Breast epithelium (tissue), 4 donors: ENCODE measurements at regions not wholly inside any gene's neighbourhood (a gene's known extent, or its start where the extent isn't known, plus 50 kb on each side); places are given as distances from the start of the nearest gene placed in this dataset.

Source experiments
- DNase-seq, 2 donors: peaks; one replicate each; pipeline ENCODE4 v3.0.0-alpha.2; 2019; ENCODE audit warnings: low spot score in 2 of 2
- H3K27ac ChIP-seq, 2 donors: fragments of 200-600 bp; sonication (generic) in 1 of 2; one replicate each; pipeline ENCODE4 v1.5.1; 2016 to 2019; ENCODE audit warnings: mild to moderate bottlenecking in 1 of 2
- H3K27me3 ChIP-seq, 2 donors: fragments of 200-600 bp; sonication (generic) in 1 of 2; one replicate each; pipeline versions ENCODE4 v1.5.1 to v1.6.0; 2017 to 2019; ENCODE audit warnings: control low read depth in 1 of 2, mild to moderate bottlenecking in 1 of 2
- H3K36me3 ChIP-seq: fragments of 200-600 bp; one replicate; pipeline ENCODE4 v1.5.1; 2019
- H3K4me1 ChIP-seq, 2 donors: fragments of 200-600 bp; sonication (generic); one replicate each; pipeline ENCODE4 v1.5.1; 2016 to 2019; ENCODE audit warnings: control low read depth in 1 of 2
- H3K4me3 ChIP-seq, 3 donors: fragments of 200-600 bp; sonication (generic); 1 replicate in 2 of 3; 2 replicates in 1 of 3; pipeline ENCODE4 v1.5.1; 2016 to 2019; ENCODE audit warnings: mild to moderate bottlenecking in 3 of 3, moderate library complexity in 2 of 3
- H3K9me3 ChIP-seq, 2 donors: fragments of 200-600 bp; sonication (generic) in 1 of 2; one replicate each; pipeline ENCODE4 v1.5.1; 2016 to 2019; ENCODE audit warnings: control low read depth in 1 of 2
- POLR2A ChIP-seq: fragments of 450-650 bp; IDR thresholded peaks from one replicate; pipeline ENCODE4 v1.6.1; 2016; ENCODE audit warnings: antibody characterized with exemption, mild to moderate bottlenecking, moderate library complexity
- POLR2AphosphoS5 ChIP-seq, 3 donors: sonication (generic); formaldehyde crosslinking; IDR thresholded peaks; one replicate each; pipeline ENCODE4 v1.6.1; 2017; ENCODE audit warnings: antibody characterized with exemption in 3 of 3
- intact Hi-C: fragments of 100-400 bp; cut with DNase I; formaldehyde crosslinking; loops from one replicate; pipeline ENCODE4 v1.15.1; 2023; ENCODE audit warnings: low total_unique reads
- TF ChIP-seq, protein P1 (sequence below), 3 donors: fragments of 450-650 bp; IDR thresholded peaks; one replicate each; pipeline ENCODE4 v1.5.1; 2016 to 2017; ENCODE audit warnings: antibody characterized with exemption in 3 of 3, mild to moderate bottlenecking in 3 of 3, moderate library complexity in 3 of 3

DNA sequence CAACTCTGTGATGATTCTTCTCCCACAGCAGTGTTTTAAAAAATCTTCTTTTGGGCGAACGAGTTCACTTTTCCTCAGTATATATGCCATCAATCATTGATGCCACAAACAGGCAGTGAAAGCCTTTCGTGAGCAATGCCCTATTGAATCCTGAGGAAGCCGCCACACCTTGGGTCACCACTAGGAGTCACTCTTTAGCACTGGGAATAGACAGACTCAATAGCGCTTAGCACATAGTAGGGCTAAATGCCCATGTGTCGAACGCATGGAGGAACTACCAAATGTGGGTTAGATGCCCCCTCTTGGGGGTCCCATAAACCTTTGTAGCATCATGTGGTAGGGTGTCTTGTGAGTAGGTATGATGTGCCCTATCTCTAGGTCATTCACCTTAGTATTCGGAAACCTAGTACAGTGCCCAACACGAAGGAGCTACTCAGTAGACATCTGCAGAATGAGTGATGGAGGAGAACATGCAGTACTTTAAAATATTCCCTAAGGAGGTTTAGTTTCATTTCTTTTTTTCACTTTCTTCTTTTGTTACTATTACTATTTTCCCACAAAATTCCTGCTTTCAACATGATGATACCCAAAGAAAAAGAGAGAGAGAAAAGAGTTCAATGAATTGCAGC, 603.7 kb downstream of the BNC2 start:
- no peaks in the 10 kb centered on the region for H3K27me3 ChIP-seq
- peaks cover 0 to 8% of the 10 kb centered on the region in 2 donors for H3K9me3 ChIP-seq
- H3K27ac ChIP-seq = no peak overlapping the region
- TF ChIP-seq, protein P1, sequence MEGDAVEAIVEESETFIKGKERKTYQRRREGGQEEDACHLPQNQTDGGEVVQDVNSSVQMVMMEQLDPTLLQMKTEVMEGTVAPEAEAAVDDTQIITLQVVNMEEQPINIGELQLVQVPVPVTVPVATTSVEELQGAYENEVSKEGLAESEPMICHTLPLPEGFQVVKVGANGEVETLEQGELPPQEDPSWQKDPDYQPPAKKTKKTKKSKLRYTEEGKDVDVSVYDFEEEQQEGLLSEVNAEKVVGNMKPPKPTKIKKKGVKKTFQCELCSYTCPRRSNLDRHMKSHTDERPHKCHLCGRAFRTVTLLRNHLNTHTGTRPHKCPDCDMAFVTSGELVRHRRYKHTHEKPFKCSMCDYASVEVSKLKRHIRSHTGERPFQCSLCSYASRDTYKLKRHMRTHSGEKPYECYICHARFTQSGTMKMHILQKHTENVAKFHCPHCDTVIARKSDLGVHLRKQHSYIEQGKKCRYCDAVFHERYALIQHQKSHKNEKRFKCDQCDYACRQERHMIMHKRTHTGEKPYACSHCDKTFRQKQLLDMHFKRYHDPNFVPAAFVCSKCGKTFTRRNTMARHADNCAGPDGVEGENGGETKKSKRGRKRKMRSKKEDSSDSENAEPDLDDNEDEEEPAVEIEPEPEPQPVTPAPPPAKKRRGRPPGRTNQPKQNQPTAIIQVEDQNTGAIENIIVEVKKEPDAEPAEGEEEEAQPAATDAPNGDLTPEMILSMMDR (IDR thresholded peaks at IDR 0.05) = no peak
- TF ChIP-seq POLR2AphosphoS5 (IDR thresholded peaks at IDR 0.05) (no peak), POLR2A (no peak)
- H3K36me3 ChIP-seq = no peaks in the 10 kb centered on the region
- H3K4me1 ChIP-seq = no peaks in the 10 kb centered on the region
- peak overlapping the region in 1 of 3 donors; percentile 28 for H3K4me3 ChIP-seq
- intact Hi-C loops = no loop called here
- no peak for DNase-seq

DNA sequence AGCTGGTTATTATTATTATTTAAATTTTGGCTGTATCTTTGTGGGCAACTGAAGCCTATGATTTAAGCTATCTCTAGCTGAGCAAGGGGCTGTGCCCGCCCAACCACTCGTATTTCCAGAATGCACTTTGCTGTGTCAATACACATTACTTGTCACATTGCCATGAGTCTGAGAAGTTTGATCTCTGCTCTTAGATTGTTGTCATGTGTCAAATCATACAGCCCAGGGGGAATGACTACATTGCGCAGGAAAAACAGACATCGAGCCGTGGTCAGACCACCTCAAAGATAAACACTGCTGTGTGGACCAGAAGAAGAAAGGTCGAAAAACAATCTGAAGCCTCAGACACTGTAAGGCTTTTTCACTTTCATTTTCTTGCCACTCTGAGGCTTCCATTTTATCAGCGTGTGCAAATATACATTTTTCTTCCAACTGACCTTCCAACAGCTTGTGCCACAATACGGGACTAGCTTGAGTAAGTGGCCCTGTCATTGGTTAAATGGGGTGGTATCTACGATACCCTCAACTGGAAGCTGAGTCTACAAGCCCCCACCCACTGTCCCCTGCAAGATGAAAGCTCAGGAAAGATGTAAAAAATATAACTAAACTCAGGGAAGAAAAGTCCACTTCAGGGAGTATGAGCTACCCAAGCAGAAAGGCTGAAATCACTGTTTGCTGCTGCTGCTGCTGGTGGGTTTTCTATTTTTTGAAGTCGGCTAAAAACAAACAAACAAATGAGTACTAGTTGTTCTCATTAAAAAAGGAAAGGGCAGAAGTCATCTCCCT, 603.0 kb downstream of the BNC2 start:
- H3K4me3 ChIP-seq = peak overlapping the region; percentile 21 to 46 (median 28)
- H3K27me3 ChIP-seq = no peaks in the 10 kb centered on the region
- TF ChIP-seq POLR2A = no peak
- TF ChIP-seq, protein P1 (IDR thresholded peaks at IDR 0.05) = no peak
- no peak for TF ChIP-seq POLR2AphosphoS5 (IDR thresholded peaks at IDR 0.05)
- H3K36me3 ChIP-seq = no peaks in the 10 kb centered on the region
- H3K4me1 ChIP-seq = no peaks in the 10 kb centered on the region
- H3K27ac ChIP-seq = peak overlapping the region in 1 of 2 donors; percentile 5
- H3K9me3 ChIP-seq = peaks cover 0 to 8% of the 10 kb centered on the region in 2 donors
- intact Hi-C loops = no loop called here
- DNase-seq = no peak

DNA sequence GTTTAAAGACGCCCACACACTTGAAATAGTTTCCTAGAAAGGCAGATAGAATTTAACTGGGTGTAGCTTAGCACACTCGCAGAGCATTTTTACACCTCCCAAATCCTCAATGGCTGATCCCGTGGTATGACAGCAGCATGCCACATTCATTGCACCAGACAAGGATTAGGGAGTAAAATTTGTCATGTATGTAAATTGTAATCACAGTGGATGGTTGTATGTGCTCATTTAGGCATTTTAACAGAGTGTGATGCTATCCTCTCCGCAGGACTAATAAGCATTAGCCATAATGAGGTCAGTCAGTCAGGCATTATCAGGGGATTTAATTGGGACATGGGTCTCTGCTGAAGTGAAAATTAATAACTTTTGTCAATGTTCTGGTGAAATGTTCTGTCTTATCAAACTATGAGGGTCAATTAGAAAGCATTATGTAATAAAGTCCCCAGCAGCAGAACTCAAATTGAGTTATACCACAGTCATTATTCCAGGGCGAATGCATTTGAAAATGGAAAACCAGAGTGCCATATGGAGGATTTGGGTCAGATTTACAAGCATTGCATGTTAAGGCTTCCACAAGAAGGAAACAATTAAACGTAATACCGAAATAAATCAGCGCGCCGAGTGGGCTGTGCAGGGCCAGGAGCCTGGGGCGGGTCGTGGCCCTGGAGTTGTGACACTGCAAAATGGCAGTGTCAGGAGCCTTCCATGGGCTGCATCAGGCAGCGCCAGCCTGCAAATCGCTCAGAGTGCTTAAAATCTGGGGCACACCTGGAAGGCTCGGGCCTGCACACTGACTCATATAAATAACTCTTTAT, 602.2 kb downstream of the BNC2 start:
- no peak for DNase-seq
- Histone ChIP-seq H3K27me3 (no peaks in the 10 kb centered on the region), H3K9me3 (peaks cover 0 to 8% of the 10 kb centered on the region in 2 donors), H3K36me3 (no peaks in the 10 kb centered on the region), H3K4me1 (no peaks in the 10 kb centered on the region), H3K4me3 (peak overlapping the region in 1 of 3 donors; percentile 46), H3K27ac (no peak overlapping the region)
- TF ChIP-seq POLR2AphosphoS5 (IDR thresholded peaks at IDR 0.05) (no peak), POLR2A (no peak)
- TF ChIP-seq, protein P1 (IDR thresholded peaks at IDR 0.05) = no peak
- intact Hi-C loops = no loop called here

DNA sequence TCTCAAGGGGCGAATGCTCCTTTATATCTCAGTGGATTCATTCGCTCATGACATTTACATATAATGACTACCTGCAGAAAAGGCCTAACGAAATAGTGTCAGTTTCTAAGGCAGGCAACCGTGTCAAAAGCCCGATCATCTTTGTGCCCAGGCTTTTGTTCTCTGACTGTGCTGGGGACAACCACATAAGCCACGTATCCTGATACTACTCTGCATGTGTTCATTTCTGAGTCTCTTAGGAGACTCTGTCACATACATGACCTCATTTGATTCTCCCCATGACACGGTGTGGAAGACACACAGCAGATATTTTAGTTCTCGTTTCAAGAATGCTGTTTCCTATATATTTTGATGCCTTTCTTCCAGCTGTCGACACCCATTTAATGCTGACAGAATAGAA, 598.5 kb downstream of the BNC2 start:
- no peaks in the 10 kb centered on the region for H3K27me3 ChIP-seq
- intact Hi-C loops = no loop called here
- H3K9me3 ChIP-seq = no peaks in the 10 kb centered on the region
- no peak overlapping the region for H3K27ac ChIP-seq
- TF ChIP-seq, protein P1 (IDR thresholded peaks at IDR 0.05) = no peak
- TF ChIP-seq POLR2AphosphoS5 (IDR thresholded peaks at IDR 0.05) = no peak
- no peak for TF ChIP-seq POLR2A
- no peaks in the 10 kb centered on the region for H3K4me1 ChIP-seq
- no peak for DNase-seq
- no peaks in the 10 kb centered on the region for H3K36me3 ChIP-seq
- no peak overlapping the region for H3K4me3 ChIP-seq
